HepG2 (cell line): ENCODE measurements at regions not wholly inside any gene's neighbourhood (a gene's known extent, or its start where the extent isn't known, plus 50 kb on each side); places are given as distances from the start of the nearest gene placed in this dataset.

Source experiments
- ARID4A ChIP-seq: sonication (generic); formaldehyde crosslinking; IDR thresholded peaks from 2 replicates; pipeline ENCODE4 v1.5.0; 2020; ENCODE audit warnings: mild to moderate bottlenecking, missing genetic modification reagents, borderline replicate concordance
- ARNT ChIP-seq: fragments of 450-650 bp; IDR thresholded peaks from 2 replicates; pipeline ENCODE4 v1.6.1; 2017
- CC2D1A ChIP-seq: sonication (generic); formaldehyde crosslinking; IDR thresholded peaks from 2 replicates; pipeline ENCODE4 v1.8.1; 2023; ENCODE audit warnings: mild to moderate bottlenecking, missing genetic modification reagents
- EP300 ChIP-seq, 3 experiments: sonication (generic) in 1 of 3; formaldehyde crosslinking in 1 of 3; IDR thresholded peaks; 2 replicates each; pipeline versions ENCODE4 v1.5.1 to v1.6.1; 2011 to 2020; ENCODE audit warnings: low read depth in 2 of 3, low read length in 2 of 3, borderline replicate concordance in 1 of 3, improper control_type of control experiment in 1 of 3, mild to moderate bottlenecking in 1 of 3, missing genetic modification reagents in 1 of 3, moderate library complexity in 1 of 3
- GABPA ChIP-seq, 2 experiments: IDR thresholded peaks; 2 replicates each; pipeline ENCODE4 v1.6.1; 2011 to 2016; ENCODE audit warnings: low read depth in 2 of 2, low read length in 1 of 2, missing biosample characterization in 1 of 2, missing genetic modification characterization in 1 of 2
- HCFC1 ChIP-seq: fragments of 150-350 bp; IDR thresholded peaks from 2 replicates; pipeline ENCODE4 v1.6.1; 2014; ENCODE audit warnings: low read depth, low read length
- JARID2 ChIP-seq: sonication (generic); formaldehyde crosslinking; IDR thresholded peaks from 2 replicates; pipeline ENCODE4 v1.8.1; 2023; ENCODE audit warnings: missing genetic modification reagents, inconsistent platforms; ENCODE audit not compliant: insufficient replicate concordance
- JUNB ChIP-seq: sonication (generic); formaldehyde crosslinking; IDR thresholded peaks from 2 replicates; pipeline ENCODE4 v1.8.0; 2022; ENCODE audit warnings: missing genetic modification reagents, mild to moderate bottlenecking, borderline replicate concordance
- MXD1 ChIP-seq: sonication (generic); formaldehyde crosslinking; IDR thresholded peaks from 2 replicates; pipeline ENCODE4 v1.4.0; 2020; ENCODE audit warnings: mild to moderate bottlenecking, missing genetic modification reagents
- SAFB2 ChIP-seq: sonication (generic); formaldehyde crosslinking; IDR thresholded peaks from 2 replicates; pipeline ENCODE4 v1.5.1; 2020; ENCODE audit warnings: missing genetic modification reagents, low read depth, mild to moderate bottlenecking, borderline replicate concordance
- ZNF512B ChIP-seq: sonication (generic); formaldehyde crosslinking; IDR thresholded peaks from 2 replicates; pipeline ENCODE4 v1.5.1; 2020; ENCODE audit warnings: missing genetic modification reagents, mild to moderate bottlenecking, borderline replicate concordance
- ZNF614 ChIP-seq: IDR thresholded peaks from 2 replicates; pipeline ENCODE4 v1.6.1; 2018; ENCODE audit warnings: missing biosample characterization, missing genetic modification reagents, inconsistent platforms, borderline replicate concordance
- ZNF766 ChIP-seq: sonication (generic); formaldehyde crosslinking; IDR thresholded peaks from 2 replicates; pipeline ENCODE4 v1.5.0; 2020; ENCODE audit warnings: missing genetic modification reagents, borderline replicate concordance
- ZNF768 ChIP-seq: sonication (generic); formaldehyde crosslinking; IDR thresholded peaks from 2 replicates; pipeline ENCODE4 v1.4.0; 2020; ENCODE audit warnings: missing genetic modification reagents
- TF ChIP-seq, protein P1 (sequence below): sonication (generic); formaldehyde crosslinking; IDR thresholded peaks from 2 replicates; pipeline ENCODE4 v1.5.0; 2020; ENCODE audit warnings: mild to moderate bottlenecking, missing genetic modification reagents

- TF ChIP-seq SAFB2 (CRISPR knock-in tag) (no peak), ZNF768 (CRISPR knock-in tag) (no peak), JARID2 (CRISPR knock-in tag) (no peak), MXD1 (no peak), ZNF614 (CRISPR knock-in tag) (0 out of 2 replicates have a peak, but pooled peaks have one; percentile 31), JUNB (CRISPR knock-in tag) (peak; percentile 79; the same call in 1 of the 2 replicates), ZNF766 (no peak), ARNT (no peak), ZNF512B (CRISPR knock-in tag) (0 out of 2 replicates have a peak, but pooled peaks have one; percentile 56), EP300 (IDR thresholded peaks at IDR 0.05; ENCODE audit: low read depth in 2 of 2, low read length in 2 of 2) (peak; percentile 83 to 95; a peak in 3 of 4 replicates), EP300 (CRISPR knock-in tag; IDR thresholded peaks at IDR 0.05; ENCODE audit: borderline replicate concordance) (peak; percentile 95), CC2D1A (no peak), GABPA (IDR thresholded peaks at IDR 0.05; ENCODE audit: low read depth, low read length) (no peak), GABPA (CRISPR knock-in tag; IDR thresholded peaks at IDR 0.05; ENCODE audit: low read depth) (peak; percentile 50; the same call in 1 of the 2 replicates), ARID4A (no peak), HCFC1 (no peak)
- TF ChIP-seq, protein P1, sequence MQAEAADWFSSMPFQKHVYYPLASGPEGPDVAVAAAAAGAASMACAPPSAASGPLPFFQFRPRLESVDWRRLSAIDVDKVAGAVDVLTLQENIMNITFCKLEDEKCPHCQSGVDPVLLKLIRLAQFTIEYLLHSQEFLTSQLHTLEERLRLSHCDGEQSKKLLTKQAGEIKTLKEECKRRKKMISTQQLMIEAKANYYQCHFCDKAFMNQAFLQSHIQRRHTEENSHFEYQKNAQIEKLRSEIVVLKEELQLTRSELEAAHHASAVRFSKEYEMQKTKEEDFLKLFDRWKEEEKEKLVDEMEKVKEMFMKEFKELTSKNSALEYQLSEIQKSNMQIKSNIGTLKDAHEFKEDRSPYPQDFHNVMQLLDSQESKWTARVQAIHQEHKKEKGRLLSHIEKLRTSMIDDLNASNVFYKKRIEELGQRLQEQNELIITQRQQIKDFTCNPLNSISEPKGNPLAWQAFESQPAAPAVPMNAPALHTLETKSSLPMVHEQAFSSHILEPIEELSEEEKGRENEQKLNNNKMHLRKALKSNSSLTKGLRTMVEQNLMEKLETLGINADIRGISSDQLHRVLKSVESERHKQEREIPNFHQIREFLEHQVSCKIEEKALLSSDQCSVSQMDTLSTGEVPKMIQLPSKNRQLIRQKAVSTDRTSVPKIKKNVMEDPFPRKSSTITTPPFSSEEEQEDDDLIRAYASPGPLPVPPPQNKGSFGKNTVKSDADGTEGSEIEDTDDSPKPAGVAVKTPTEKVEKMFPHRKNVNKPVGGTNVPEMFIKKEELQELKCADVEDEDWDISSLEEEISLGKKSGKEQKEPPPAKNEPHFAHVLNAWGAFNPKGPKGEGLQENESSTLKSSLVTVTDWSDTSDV, result no peak
Measured at GRCh38 chr15:53454843-53455721, 304.4 kb downstream of the WDR72 start (continued).
